ENCODE measurements at regions not wholly inside any gene's neighbourhood (a gene's known extent, or its start where the extent isn't known, plus 50 kb on each side); places are given as distances from the start of the nearest gene placed in this dataset.

GRCh38 chr18:11553098-11553940, 56.1 kb upstream of the SLC35G4 start:
- TF ChIP-seq CTCF (IDR thresholded peaks at IDR 0.05) = peak; percentile 94
- no peak for TF ChIP-seq GABPA (IDR thresholded peaks at IDR 0.05; ENCODE audit: low read depth)
- TF ChIP-seq RFX5 (IDR thresholded peaks at IDR 0.05; ENCODE audit: low read length) = no peak
- TF ChIP-seq, protein P1, sequence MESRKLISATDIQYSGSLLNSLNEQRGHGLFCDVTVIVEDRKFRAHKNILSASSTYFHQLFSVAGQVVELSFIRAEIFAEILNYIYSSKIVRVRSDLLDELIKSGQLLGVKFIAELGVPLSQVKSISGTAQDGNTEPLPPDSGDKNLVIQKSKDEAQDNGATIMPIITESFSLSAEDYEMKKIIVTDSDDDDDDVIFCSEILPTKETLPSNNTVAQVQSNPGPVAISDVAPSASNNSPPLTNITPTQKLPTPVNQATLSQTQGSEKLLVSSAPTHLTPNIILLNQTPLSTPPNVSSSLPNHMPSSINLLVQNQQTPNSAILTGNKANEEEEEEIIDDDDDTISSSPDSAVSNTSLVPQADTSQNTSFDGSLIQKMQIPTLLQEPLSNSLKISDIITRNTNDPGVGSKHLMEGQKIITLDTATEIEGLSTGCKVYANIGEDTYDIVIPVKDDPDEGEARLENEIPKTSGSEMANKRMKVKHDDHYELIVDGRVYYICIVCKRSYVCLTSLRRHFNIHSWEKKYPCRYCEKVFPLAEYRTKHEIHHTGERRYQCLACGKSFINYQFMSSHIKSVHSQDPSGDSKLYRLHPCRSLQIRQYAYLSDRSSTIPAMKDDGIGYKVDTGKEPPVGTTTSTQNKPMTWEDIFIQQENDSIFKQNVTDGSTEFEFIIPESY (IDR thresholded peaks at IDR 0.05; ENCODE audit: borderline replicate concordance, low read depth) = no peak
